ENCODE measurements at regions not wholly inside any gene's neighbourhood (a gene's known extent, or its start where the extent isn't known, plus 50 kb on each side); places are given as distances from the start of the nearest gene placed in this dataset.

DNA sequence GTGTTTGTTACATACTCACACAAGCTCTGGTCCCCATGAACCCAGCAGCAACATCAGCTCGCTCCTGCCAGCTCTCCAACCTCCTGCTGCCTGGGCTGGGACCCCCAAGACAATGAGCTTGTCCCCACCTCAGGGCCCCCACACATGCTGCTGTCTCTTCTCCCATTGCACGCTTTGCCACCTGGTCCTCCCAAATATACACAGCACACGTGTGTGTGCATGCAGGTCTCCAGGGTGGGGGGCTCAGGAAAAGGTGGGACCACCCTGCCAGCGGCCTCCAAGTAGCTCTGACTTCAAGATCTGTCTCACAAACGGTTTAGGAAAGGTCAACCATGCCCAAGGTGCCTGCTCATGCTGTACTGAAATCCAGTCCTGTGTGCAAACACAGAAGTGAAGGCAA lies 68.1 kb upstream of the CCND1 start:
- peaks cover 18% of the 10 kb centered on the region for H3K4me1 ChIP-seq (ENCODE audit: control insufficient read depth, insufficient read depth, low read length, poor library complexity, severe bottlenecking)
- no peaks in the 10 kb centered on the region for H3K36me3 ChIP-seq (ENCODE audit: control insufficient read depth, insufficient read depth, low read length)
- no peak overlapping the region for H3K4me3 ChIP-seq (ENCODE audit: extremely low read depth, insufficient read depth, low read length, poor library complexity, severe bottlenecking)
- no peak overlapping the region for H3K27ac ChIP-seq (ENCODE audit: low read depth, low read length, severe bottlenecking)
- WGBS, 2 experiments (ENCODE audit: insufficient coverage in 2 of 2), result 81 to 86% methylated on average over 3 to 5 of the region's 5 CpGs
- H3K9me3 ChIP-seq (ENCODE audit: control insufficient read depth, low read length), result no peaks in the 10 kb centered on the region

DNA sequence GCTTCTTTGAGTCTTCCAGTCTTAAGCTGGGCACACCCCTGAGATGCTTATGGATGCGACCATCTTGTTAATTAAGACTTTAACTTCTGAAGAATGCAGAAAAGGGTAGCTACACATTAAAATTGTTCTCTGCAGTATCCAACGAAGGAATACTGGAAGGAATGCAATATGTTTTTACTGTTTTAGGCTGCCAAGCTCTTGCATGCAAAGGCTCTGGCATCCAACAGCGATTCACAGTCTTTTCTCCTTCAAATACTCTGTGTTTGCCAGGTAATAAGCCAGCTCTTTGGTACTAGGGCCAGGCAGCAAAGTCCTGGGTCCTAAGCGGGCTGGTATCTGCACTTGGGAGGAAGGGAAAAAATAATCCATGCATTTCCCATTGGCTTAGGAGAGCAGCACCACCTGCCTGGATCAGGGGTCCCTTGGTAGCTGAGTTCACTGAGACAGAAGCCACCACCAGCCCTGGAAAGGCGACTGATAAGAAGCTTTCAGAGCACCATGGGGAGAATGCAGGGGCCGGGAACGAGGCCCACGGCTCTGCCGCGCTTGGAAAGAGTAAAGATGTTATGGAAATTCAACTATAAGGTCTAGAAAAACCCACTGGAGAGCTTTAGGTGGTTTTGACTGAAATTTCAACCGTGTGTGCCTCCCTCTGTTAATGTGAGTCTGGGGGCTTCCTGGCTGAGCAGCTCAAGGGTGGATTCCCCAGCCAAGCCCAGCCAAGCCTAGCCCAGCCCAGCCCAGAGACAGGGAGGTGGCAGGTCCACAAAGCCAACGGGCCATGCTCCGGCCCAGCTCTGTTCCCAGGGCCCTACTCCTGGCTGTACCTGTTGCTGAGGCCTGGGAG lies 67.0 kb upstream of the CCND1 start:
- no peaks in the 10 kb centered on the region for H3K36me3 ChIP-seq (ENCODE audit: control insufficient read depth, insufficient read depth, low read length)
- H3K4me1 ChIP-seq (ENCODE audit: control insufficient read depth, insufficient read depth, low read length, poor library complexity, severe bottlenecking), result peaks cover 6% of the 10 kb centered on the region
- no peak overlapping the region for H3K4me3 ChIP-seq (ENCODE audit: extremely low read depth, insufficient read depth, low read length, poor library complexity, severe bottlenecking)
- no peak overlapping the region for H3K27ac ChIP-seq (ENCODE audit: low read depth, low read length, severe bottlenecking)
- H3K9me3 ChIP-seq (ENCODE audit: control insufficient read depth, low read length), result peaks cover 3% of the 10 kb centered on the region
- WGBS, 2 experiments (ENCODE audit: insufficient coverage in 2 of 2), result 95% methylated on average over 9 to 11 of the region's 13 CpGs

DNA sequence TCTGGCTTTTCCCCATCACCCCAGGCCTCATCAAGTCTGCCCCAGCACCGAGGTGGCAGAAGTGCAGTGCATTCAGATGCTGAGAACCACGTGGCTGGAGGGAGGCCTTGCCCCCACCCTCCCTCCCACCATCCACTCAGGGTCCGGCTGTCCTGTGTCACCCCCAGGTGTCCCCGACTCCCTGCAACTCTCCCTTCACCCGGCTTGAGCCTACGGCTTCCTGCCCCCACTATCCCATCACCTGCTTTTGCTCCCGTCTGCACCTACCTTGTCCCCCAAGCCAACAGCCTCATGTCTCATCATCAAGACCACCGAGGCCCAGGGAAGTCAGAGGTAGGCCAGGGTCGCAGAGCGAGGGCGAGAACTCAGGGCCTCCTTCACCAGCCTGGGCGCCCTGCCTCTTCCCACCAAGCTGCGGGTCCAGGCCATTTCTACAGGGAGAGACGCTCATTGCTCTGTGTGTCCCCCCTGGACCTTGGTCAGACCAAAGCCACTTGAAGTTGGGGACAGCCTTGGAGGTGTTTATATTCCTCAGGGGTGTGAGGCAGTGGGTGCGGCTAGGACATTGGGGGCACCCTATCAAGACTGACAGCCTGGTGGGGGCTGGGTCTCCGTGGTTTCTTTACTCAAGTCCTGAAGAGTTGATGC lies 66.2 kb upstream of the CCND1 start:
- Histone ChIP-seq H3K36me3 (ENCODE audit: control insufficient read depth, insufficient read depth, low read length) (no peaks in the 10 kb centered on the region), H3K4me3 (ENCODE audit: extremely low read depth, insufficient read depth, low read length, poor library complexity, severe bottlenecking) (no peak overlapping the region), H3K4me1 (ENCODE audit: control insufficient read depth, insufficient read depth, low read length, poor library complexity, severe bottlenecking) (peaks cover 5% of the 10 kb centered on the region), H3K9me3 (ENCODE audit: control insufficient read depth, low read length) (peaks cover 3% of the 10 kb centered on the region), H3K27ac (ENCODE audit: low read depth, low read length, severe bottlenecking) (no peak overlapping the region)
- WGBS, 2 experiments (ENCODE audit: insufficient coverage in 2 of 2), result 89 to 95% methylated on average over 9 to 15 of the region's 16 CpGs

DNA sequence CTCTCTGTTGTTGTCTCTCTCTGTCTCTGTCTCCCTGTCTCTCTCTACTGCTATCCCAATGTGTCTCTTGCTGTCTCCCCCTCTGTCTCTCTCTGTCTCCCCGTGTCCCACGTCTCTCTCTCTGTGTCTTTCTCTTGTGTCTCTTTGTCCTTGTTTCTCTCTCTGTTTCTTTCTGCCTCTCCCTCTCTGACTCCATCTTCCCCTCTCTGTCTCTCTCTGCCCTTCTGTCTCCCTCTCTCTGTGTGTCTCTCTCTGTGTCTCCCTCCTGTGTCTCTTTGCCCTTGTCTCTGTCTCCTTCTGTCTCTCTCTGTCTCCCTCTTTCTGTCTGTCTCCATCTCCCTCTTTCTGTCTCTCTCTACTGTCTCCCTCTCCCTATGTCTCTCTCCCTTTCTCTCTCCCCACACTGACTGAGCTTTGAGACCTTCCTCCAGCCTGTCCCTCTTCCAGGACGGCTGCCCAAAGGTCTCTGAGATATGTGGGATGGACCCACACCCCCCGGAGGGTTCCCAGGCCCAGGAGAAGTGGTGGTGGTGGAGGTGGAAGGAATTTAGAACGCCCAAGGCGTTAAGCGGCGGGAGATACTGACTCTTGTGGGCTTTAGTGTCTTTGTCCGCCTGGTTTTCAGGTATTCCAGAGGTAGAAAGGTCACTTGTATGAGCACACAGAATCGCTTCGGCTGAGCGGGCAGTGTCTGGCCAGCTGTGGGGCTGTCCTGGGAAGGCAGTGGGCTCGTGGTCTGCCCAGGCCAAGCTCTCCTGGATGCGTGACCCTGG lies 65.5 kb upstream of the CCND1 start:
- Histone ChIP-seq H3K4me3 (ENCODE audit: extremely low read depth, insufficient read depth, low read length, poor library complexity, severe bottlenecking) (no peak overlapping the region), H3K4me1 (ENCODE audit: control insufficient read depth, insufficient read depth, low read length, poor library complexity, severe bottlenecking) (peaks cover 5% of the 10 kb centered on the region), H3K27ac (ENCODE audit: low read depth, low read length, severe bottlenecking) (no peak overlapping the region), H3K9me3 (ENCODE audit: control insufficient read depth, low read length) (peaks cover 3% of the 10 kb centered on the region), H3K36me3 (ENCODE audit: control insufficient read depth, insufficient read depth, low read length) (no peaks in the 10 kb centered on the region)
- 94 to 96% methylated on average over 10 to 11 of the region's 14 CpGs for WGBS, 2 experiments (ENCODE audit: insufficient coverage in 2 of 2)

DNA sequence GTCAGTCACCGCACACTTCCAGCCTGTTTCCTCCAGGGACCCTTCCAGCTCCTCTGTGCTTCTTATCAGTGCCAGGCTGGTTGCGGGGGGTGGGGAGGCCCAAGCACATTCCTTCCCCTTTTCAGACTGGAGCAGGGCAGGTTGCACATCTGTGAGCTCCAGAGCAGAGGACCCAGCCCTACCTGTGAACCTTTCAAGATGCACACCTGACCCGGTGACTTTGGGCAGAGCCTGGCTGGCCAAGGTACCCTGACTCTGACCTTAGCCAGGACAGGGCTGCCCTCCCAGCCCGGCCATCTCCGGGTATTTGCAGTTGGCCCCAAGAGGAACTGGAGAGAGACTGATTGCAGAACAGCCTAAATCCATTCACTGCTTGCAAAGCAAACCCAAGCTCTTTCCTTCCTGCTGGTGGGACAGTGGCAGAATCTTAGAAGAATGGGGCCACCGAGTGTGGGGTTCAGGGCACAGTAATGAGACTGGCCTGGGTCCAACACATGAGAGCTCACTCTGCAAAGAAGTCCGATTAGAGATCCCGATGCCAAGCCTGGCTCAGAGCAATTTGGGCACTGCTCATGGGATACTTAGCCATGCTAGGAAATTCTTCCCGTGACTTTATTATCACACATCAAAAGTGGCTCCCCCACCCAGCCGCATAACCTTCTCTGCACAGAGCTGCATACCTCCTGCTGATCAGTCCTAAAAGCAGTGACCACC lies 64.7 kb upstream of the CCND1 start:
- no peak overlapping the region for H3K4me3 ChIP-seq (ENCODE audit: extremely low read depth, insufficient read depth, low read length, poor library complexity, severe bottlenecking)
- H3K9me3 ChIP-seq (ENCODE audit: control insufficient read depth, low read length), result peaks cover 3% of the 10 kb centered on the region
- H3K4me1 ChIP-seq (ENCODE audit: control insufficient read depth, insufficient read depth, low read length, poor library complexity, severe bottlenecking), result peaks cover 5% of the 10 kb centered on the region
- 92 to 95% methylated on average over 9 of the region's 10 CpGs for WGBS, 2 experiments (ENCODE audit: insufficient coverage in 2 of 2)
- H3K27ac ChIP-seq (ENCODE audit: low read depth, low read length, severe bottlenecking), result no peak overlapping the region
- no peaks in the 10 kb centered on the region for H3K36me3 ChIP-seq (ENCODE audit: control insufficient read depth, insufficient read depth, low read length)

DNA sequence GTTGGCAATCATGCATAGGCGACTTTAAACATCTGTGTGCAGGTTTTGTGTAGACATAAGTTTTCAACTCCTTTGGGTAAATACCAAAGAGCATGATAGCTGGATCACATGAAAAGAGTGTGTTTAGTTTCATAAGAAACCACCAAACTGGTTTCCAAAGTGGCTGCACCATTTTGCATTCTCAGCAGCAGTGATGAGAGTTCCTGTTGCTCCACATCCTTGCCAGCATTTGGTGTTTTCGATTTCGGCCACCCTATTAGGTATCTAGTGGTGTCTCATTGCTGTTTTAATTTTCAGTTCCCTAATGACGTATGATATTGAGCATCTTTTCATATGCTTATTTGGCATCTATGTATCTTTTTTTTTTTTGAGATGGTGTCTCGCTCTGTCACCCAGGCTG lies 62.8 kb upstream of the CCND1 start:
- Histone ChIP-seq H3K4me3 (ENCODE audit: extremely low read depth, insufficient read depth, low read length, poor library complexity, severe bottlenecking) (no peak overlapping the region), H3K9me3 (ENCODE audit: control insufficient read depth, low read length) (peaks cover 3% of the 10 kb centered on the region), H3K4me1 (ENCODE audit: control insufficient read depth, insufficient read depth, low read length, poor library complexity, severe bottlenecking) (peaks cover 5% of the 10 kb centered on the region), H3K36me3 (ENCODE audit: control insufficient read depth, insufficient read depth, low read length) (no peaks in the 10 kb centered on the region), H3K27ac (ENCODE audit: low read depth, low read length, severe bottlenecking) (no peak overlapping the region)
- 91 to 100% methylated on average over 2 to 4 of the region's 5 CpGs for WGBS, 2 experiments (ENCODE audit: insufficient coverage in 2 of 2)

DNA sequence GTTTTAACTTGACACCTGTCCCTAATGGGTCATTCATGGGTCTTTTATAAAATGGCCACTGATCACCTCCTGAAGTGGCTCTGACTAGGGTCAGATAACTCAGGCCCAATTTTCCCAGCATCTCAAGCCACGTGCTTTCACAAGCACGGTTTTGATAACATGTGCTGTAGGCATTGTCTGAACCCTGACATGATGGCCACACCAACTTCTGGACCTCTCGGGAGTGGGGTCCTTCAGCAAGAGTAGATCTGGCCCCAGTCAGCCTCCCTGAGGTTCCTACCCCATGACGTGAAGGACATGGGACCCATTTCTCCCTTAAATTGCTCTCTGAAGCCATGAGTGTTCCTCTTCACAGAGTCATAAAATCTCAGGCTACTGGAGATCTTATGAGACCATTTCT lies 60.4 kb upstream of the CCND1 start:
- Histone ChIP-seq H3K9me3 (ENCODE audit: control insufficient read depth, low read length) (peaks cover 3% of the 10 kb centered on the region), H3K36me3 (ENCODE audit: control insufficient read depth, insufficient read depth, low read length) (no peaks in the 10 kb centered on the region), H3K4me3 (ENCODE audit: extremely low read depth, insufficient read depth, low read length, poor library complexity, severe bottlenecking) (no peak overlapping the region), H3K27ac (ENCODE audit: low read depth, low read length, severe bottlenecking) (no peak overlapping the region), H3K4me1 (ENCODE audit: control insufficient read depth, insufficient read depth, low read length, poor library complexity, severe bottlenecking) (peaks cover 2% of the 10 kb centered on the region)
- WGBS, 2 experiments (ENCODE audit: insufficient coverage in 2 of 2), result 87 to 95% methylated on average over 4 of the region's 4 CpGs

DNA sequence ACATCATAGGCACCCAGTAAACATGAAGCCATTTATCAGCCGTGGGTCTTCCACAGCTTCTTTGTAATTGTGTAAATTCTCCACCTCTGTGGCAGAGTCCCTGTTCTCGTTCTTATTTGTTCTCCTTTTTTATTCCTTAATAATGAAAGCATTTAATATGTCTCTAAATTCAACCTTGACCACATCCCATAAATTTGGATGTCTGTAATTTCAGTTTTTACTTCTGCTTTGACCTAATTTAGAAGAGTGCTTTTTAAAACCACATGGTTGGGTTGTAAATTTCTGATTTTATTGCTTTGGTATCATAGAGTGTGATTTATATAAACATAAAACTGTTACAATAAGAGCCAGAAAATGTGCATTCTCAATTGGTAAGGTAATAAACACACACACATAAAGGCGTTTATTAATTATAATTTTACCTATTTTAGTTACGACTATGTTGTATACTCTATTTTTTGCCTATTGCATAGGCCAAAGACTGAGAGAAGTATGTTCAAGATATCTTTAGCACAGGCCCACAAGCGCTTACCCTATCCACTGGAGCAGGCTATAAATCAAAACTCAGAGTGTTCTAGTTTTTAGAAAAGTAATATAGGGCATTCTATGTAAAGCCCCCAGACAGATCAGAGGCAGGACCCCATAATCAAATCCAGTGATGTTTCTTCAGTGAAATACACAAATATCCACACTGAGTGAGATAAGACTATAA lies 58.0 kb upstream of the CCND1 start:
- WGBS, 2 experiments (ENCODE audit: insufficient coverage in 2 of 2), result 78 to 100% methylated on average over 1 of the region's 5 CpGs
- Histone ChIP-seq H3K9me3 (ENCODE audit: control insufficient read depth, low read length) (peaks cover 3% of the 10 kb centered on the region), H3K27ac (ENCODE audit: low read depth, low read length, severe bottlenecking) (no peak overlapping the region), H3K36me3 (ENCODE audit: control insufficient read depth, insufficient read depth, low read length) (no peaks in the 10 kb centered on the region), H3K4me3 (ENCODE audit: extremely low read depth, insufficient read depth, low read length, poor library complexity, severe bottlenecking) (no peak overlapping the region), H3K4me1 (ENCODE audit: control insufficient read depth, insufficient read depth, low read length, poor library complexity, severe bottlenecking) (peaks cover 5% of the 10 kb centered on the region)

DNA sequence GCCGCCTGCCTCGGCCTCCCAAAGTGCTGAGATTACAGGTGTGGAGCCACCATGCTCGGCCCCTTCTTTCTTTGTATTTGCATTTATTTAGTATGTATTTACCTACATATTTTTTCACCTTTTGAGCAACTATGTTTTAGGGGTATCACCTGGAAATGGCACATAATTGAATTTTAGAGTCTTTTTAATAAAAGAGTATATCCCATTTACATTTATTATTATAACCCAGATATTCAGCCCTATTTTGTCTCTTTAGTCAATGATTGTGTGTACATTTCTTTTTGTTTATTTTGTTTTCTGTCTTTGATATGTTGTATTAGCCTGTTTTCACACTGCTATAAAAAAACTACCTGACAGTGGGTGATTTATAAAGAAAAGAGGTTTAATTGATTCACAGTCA lies 56.8 kb upstream of the CCND1 start:
- Histone ChIP-seq H3K9me3 (ENCODE audit: control insufficient read depth, low read length) (no peaks in the 10 kb centered on the region), H3K4me3 (ENCODE audit: extremely low read depth, insufficient read depth, low read length, poor library complexity, severe bottlenecking) (no peak overlapping the region), H3K4me1 (ENCODE audit: control insufficient read depth, insufficient read depth, low read length, poor library complexity, severe bottlenecking) (peaks cover 9% of the 10 kb centered on the region), H3K36me3 (ENCODE audit: control insufficient read depth, insufficient read depth, low read length) (no peaks in the 10 kb centered on the region), H3K27ac (ENCODE audit: low read depth, low read length, severe bottlenecking) (no peak overlapping the region)
- WGBS, 2 experiments (ENCODE audit: insufficient coverage in 2 of 2), result no CpG with 5 or more reads among the region's 3 CpGs

DNA sequence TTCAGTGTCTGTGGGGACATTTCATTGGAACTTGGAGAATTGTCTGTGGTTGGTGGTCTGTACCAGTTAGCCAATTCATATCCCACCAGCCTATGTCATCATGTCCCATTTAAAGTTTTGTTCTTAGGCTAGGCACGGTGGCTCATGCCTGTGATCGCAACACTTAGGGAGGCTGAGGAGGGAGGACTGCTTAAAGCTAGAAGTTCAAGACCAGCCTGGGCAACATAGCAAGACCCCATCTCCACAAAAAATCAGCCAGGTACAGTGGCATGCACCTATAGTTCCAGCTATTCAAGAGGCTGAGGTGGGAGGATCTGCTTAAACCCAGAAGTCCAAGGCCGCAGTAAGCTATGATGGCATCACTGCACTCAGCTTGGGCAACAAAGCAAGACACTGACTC lies 55.6 kb upstream of the CCND1 start:
- Histone ChIP-seq H3K4me3 (ENCODE audit: extremely low read depth, insufficient read depth, low read length, poor library complexity, severe bottlenecking) (no peak overlapping the region), H3K36me3 (ENCODE audit: control insufficient read depth, insufficient read depth, low read length) (no peaks in the 10 kb centered on the region), H3K9me3 (ENCODE audit: control insufficient read depth, low read length) (no peaks in the 10 kb centered on the region), H3K27ac (ENCODE audit: low read depth, low read length, severe bottlenecking) (no peak overlapping the region), H3K4me1 (ENCODE audit: control insufficient read depth, insufficient read depth, low read length, poor library complexity, severe bottlenecking) (peaks cover 9% of the 10 kb centered on the region)
- 100% methylated on average over 1 to 2 of the region's 3 CpGs for WGBS, 2 experiments (ENCODE audit: insufficient coverage in 2 of 2)
